A673 (cell line): ENCODE measurements at regions not wholly inside any gene's neighbourhood (a gene's known extent, or its start where the extent isn't known, plus 50 kb on each side); places are given as distances from the start of the nearest gene placed in this dataset.

Experiments used
- CTCF ChIP-seq: fragments of 300-800, 200-600 bp; sonication (generic); conservative IDR thresholded peaks from 2 replicates; pipeline ENCODE4 v1.5.1; 2017; ENCODE audit warnings: low read depth, mild to moderate bottlenecking, antibody characterized with exemption, low read length, moderate library complexity, mixed read lengths
- EZH2 ChIP-seq: fragments of 200-600 bp; sonication (generic); IDR thresholded peaks from 2 replicates; pipeline ENCODE4 v1.6.1; 2017; ENCODE audit warnings: borderline replicate concordance, low read depth, mild to moderate bottlenecking, mixed read lengths, antibody characterized with exemption, low read length; ENCODE audit not compliant: poor library complexity, severe bottlenecking

DNA sequence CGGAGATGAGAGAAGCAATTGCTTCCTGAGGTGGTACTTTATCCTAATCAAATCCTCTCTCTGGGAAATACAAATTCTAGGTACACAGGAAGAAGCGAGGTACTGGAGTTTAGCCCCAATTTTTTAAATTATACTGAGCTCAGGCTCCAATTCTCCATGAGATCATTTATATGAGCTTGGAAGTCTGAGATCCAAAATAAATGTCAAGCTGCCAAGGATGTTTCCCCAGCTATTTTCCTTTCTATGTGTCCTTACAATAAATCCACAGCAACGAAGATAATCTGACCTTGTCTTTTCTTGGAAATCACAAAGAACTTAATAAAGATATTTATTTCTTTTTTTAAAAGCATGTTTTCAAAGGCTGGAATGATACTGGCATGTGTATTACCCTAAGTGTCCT is 597.3 kb downstream of the GABRG2 start:
- TF ChIP-seq EZH2 (no peak), CTCF (no peak)
